ENCODE measurements at regions not wholly inside any gene's neighbourhood (a gene's known extent, or its start where the extent isn't known, plus 50 kb on each side); places are given as distances from the start of the nearest gene placed in this dataset.

GRCh38 chr4:184329235-184329634 is 111.6 kb upstream of the ENPP6 start (continued):
- no peak for TF ChIP-seq TSC22D4 (tag; IDR thresholded peaks at IDR 0.05)
- TF ChIP-seq ZNF551 (CRISPR knock-in tag; IDR thresholded peaks at IDR 0.05) = no peak
- TF ChIP-seq ZBTB49 (CRISPR knock-in tag; IDR thresholded peaks at IDR 0.05; ENCODE audit: borderline replicate concordance) = no peak
- no peak for TF ChIP-seq TCF15 (CRISPR knock-in tag; IDR thresholded peaks at IDR 0.05)
- TF ChIP-seq CBX1 (IDR thresholded peaks at IDR 0.05; ENCODE audit: low read depth) = no peak
- TF ChIP-seq KAT7 (CRISPR knock-in tag; IDR thresholded peaks at IDR 0.05; ENCODE audit: borderline replicate concordance) = no peak
- TF ChIP-seq STAG1 (CRISPR knock-in tag; IDR thresholded peaks at IDR 0.05; ENCODE audit: borderline replicate concordance) = no peak
- no peak for TF ChIP-seq GABPB1 (CRISPR knock-in tag; IDR thresholded peaks at IDR 0.05)
- no peak for TF ChIP-seq MTF1 (CRISPR knock-in tag; IDR thresholded peaks at IDR 0.05; ENCODE audit: borderline replicate concordance)
- TF ChIP-seq HLTF (IDR thresholded peaks at IDR 0.05) = no peak
- no peak for TF ChIP-seq ZKSCAN3 (CRISPR knock-in tag; IDR thresholded peaks at IDR 0.05)

All from K562 (cell line).